Activated gamma-delta T cell (primary cell): ENCODE measurements at regions not wholly inside any gene's neighbourhood (a gene's known extent, or its start where the extent isn't known, plus 50 kb on each side); places are given as distances from the start of the nearest gene placed in this dataset.
"Not testable (repeated sequence)": the region's sequence is repeated elsewhere in the genome, so short reads cannot be mapped to it uniquely, and the experiment has no call there.

Experiments used
- DNase-seq: peaks from one replicate; lab custom pipeline; 2025; lab: John Stamatoyannopoulos, UW

DNA sequence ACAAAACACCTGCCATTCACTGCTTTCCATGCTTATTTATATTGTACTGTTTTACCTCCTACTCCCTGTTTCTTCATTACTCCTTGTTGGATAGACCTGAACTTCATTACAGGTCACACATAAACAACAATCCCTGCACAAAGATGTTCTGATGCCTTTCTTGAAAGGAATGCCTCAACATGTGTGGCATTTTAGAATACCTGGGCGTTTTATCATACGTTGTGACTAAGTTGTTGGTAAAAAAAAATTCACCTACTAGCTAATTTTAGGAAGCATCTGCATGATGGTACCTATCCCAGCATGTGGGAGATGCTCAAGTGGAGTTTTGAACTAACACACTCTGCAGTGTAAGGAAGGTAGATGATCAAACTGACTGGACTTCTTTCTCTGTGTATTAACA, 604.1 kb downstream of the TAF11L14 start:
- DNase-seq = no peak

GRCh38 chr5:18240971-18241370, 606.7 kb downstream of the TAF11L14 start:
- no peak for DNase-seq

GRCh38 chr5:18243846-18244245, 609.6 kb downstream of the TAF11L14 start:
- no peak for DNase-seq

DNA sequence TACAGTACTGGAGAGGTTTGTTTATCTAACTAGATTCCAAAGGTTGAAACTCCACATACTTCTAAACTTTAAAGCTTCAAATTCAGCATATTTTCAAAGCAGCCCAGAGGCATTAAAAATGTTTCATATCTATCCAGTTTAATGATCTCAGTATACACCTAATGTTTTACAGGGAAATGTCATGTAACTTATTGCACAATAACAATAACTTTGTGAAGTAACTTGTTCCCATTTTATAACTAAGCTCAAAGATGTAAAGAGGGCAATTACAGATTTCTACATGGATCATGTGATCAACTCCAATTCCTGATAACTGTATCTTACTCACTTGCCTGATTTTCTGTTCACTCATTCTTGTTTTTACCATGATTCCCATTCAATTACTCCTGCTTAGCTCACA, 610.0 kb downstream of the TAF11L14 start:
- DNase-seq = no peak

- DNase-seq = no peak
These were observed 618.3 kb downstream of the TAF11L14 start for GRCh38 chr5:18252559-18252958.

GRCh38 chr5:18264126-18264882, 630.0 kb downstream of the TAF11L14 start:
- no peak for DNase-seq

GRCh38 chr5:18270635-18271338, 636.5 kb downstream of the TAF11L14 start:
- no peak for DNase-seq

DNA sequence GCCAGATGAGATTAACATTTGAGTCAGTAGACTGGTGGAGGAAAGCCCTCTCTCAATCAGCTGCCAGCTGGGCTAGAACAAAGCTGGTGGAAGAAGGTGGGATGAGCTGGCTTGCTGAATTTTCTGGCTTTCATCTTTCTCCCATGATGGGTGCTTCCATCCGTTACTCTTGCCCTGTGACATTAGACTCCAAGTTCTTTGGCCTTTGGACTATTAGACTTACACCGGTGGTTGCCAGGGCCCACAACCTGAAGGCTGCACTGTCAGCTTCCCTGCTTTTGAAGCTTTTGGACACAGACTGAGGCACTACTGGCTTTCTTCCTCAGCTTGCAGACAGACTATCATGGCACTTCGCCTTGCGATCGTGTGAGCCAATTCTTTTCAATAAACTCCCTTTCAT, 642.7 kb downstream of the TAF11L14 start:
- DNase-seq = no peak

DNA sequence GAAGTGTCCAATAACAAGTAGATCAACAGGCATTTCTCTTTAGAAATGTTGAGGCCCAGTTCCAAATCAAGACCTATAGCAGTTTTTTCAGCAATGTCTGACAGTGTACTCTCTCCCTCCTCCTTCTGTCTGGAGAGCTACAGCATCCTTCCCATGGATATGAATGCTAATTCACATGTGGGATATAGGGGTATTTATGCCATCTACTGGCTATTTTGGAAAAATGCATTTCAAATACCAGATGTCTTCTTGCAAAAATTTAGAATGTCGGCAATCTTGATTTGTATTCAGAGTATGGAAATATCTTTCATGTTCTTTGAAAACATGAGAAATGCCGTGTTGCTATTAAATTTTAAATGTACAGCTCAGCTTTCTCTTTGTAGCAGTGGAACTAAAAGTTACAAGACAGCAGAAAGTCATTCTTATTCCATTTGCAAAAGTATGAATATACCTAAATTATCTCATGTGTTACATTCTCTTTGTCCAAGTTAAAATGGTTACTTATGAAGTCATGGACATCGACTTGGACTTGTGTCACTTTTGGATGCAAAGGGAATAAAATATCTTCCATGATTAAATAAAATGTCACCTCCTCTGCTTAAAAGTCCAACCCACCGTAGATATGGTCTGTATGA, 647.8 kb downstream of the TAF11L14 start:
- DNase-seq = no peak

DNA sequence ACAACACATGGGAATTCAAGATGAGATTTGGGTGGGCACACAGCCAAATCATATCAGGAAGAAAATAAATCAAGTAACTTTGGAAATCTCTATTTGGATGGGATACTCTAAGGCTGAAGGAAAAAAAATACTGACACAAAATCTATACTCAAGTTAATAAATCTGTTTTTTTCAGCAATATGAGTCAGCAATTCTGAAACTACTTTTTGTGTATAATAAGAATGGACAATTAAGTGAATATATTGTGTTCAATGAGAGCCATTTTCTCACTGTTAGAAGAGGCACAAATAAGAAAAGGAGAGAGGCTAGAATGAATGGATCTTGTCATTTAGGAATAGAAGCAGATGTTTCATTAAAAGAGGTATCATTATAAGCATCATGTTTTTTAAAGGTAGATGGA, 651.0 kb downstream of the TAF11L14 start:
- DNase-seq = no peak

- no peak for DNase-seq
These were observed 657.9 kb downstream of the TAF11L14 start for GRCh38 chr5:18292146-18292545.

DNA sequence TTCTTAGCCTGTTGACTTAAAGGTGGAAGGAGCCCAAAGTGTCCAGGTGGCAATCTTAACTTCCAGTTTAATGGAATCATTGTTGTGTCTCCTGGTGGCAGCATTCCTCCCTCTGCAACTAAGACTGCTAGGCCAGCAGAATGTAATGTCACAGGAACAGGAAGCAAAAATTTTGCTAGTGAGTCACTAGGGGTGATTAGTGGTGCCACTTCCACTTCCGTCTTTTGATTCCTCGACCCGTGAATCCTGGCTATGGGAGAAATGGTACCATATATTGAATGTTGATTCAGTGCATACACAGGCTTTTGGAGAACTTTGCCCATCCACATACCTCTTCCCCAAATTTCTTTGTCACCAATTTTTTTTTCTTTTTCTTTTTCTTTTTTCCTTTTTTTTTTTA, 661.4 kb downstream of the TAF11L14 start:
- not testable (repeated sequence) for DNase-seq

GRCh38 chr5:18299166-18299565, 664.9 kb downstream of the TAF11L14 start:
- DNase-seq = no peak

DNA sequence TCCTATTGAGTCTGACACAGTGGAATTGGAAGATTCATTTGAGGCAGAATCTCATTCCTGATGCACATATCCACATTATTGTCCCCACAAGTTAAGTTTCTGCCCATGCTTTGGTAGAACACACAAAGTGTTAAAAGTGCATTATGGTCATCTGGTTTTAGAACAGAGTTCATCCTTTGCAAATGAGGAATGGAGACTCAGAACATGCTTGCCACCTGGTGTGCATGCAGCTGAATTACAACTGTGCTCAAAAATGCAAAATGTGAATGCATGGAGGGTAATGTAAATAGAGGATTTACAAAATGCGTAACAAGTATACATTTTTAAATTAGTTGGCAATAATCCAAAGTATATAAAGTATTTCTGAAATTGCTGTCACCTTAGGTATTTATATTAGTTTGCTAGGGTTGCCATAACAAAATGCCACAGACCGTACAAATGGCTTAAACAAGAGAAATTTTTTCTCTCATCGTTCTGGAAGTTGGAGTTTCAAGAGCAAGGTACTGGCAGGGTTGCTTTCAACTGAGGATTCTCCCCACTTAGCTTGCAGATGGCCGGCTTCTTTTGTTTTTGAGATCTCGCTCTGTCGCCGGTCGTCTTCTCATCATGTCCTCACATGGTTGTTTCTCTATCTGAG, 671.1 kb downstream of the TAF11L14 start:
- DNase-seq = no peak

DNA sequence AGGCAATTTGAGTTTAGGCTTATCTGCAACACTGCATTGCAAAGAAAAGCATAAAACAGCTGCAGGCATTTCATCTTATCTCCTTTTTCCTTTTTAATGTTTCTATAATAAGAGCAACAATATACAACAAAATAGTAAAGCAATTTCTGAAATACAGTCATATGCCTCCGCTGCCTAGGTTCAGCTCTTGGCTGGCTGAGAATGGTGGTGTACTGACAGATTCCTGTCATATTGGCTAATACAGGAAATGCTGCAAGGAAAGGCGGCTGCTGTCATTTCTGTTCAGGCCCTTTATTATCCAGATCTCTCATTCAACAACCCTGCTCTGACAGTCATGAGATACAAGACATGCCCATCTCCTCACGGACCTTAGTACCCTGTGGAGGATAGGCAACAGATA, 677.0 kb downstream of the TAF11L14 start:
- DNase-seq = no peak

DNA sequence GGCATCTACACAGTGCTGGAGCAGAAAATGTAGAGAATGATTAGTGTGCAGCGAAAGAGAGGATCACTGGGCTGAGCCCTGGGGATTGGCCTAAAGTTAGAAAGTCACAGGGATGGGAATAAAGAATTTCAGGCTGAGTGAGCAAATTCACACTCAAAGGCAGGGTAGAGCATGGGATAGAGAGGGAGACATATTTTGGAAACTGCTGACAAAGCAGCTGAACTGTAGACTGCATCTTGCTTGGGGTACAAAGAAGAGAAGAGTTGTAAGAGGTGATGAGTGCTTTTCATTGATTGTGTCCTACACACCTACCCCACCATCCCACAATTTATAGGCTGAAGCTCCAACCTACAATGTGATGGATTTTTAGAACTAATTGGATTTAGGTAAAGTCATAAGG, 677.8 kb downstream of the TAF11L14 start:
- no peak for DNase-seq

DNA sequence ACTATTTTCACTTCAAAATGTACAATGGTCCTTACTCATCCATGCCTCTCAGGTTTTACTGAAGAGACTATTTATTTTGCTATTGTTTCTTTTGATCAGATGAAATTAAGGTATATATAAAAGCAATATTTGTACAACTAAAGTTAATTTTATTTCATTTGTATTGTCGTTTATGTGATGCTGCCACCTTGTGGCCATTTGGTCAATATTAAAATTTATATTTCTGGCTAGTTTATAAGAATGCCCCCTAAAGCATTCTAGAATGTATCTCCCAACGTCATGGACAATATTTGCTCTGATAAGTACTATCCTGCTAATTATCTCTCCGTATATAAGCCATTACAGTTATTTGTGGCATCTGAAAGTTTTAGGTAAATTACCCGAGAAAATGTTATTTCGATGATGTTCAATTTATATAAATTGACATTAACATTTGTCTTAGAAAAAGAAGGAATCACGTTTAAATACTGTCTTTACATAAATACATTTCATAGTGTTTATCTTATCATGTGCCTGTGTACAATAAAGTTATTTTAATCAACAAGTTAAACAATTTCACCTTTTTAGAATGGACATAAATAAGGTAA, 680.0 kb downstream of the TAF11L14 start:
- no peak for DNase-seq

GRCh38 chr5:18321262-18321942, 687.1 kb downstream of the TAF11L14 start:
- DNase-seq = no peak

DNA sequence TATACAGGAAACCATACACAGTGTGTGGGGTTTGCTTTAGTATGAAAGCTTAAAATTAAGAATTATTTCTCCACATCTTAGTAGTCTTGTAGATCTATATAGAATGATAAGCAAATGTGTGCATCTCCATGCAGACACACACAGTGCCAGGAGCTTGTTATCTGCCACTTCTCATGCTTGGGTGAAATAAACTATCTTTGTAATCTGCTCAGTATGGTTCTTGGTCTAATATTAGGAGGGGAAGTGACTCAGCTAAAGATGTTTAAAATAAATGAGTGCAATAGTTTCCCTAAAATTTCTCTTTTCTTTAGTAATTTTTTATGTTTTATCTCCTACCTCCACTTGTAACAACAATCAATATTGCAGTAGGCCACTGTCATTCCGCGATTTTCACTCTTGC, 689.6 kb downstream of the TAF11L14 start:
- no peak for DNase-seq

- no peak for DNase-seq
These were observed 691.2 kb downstream of the TAF11L14 start for GRCh38 chr5:18325431-18325830.

DNA sequence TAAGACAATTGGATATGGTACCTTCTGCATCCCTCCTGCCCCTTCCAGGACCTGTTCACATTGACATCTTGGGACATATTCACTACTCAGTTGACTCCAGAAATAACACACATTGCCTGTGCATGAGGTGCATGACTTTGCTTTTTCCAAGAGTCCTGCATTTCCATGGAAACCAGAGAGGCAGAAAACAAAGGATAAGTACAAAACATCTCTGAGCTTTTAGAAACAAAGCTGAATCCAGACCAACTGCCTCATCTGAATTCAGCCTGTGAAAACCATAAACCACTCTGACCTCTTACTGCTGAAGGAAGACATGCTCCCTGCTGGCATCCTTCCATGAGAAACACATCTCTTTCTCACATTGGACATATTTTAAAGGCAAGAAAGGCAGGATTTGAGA, 695.1 kb downstream of the TAF11L14 start:
- DNase-seq = no peak

DNA sequence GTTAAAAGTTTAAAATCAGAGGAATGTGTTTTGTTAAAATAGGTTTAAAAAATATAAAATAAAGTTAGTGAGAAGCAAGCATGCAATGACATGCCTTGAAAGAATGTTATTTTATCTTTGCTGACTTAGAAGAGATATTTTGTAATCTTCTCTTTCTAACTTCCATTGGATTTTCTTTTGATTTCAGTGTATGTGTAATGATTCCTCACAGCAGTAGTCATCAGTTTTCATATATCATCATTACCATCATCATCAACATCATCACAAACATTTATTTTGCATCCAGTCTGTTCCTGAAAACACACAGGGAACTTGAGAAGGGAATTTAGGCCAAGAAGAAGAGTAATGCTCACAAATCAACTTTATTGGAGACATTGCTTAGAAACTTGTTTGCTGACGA, 699.6 kb downstream of the TAF11L14 start:
- no peak for DNase-seq
